CD4-positive, CD25-positive, alpha-beta regulatory T cell (primary cell): ENCODE measurements at regions not wholly inside any gene's neighbourhood (a gene's known extent, or its start where the extent isn't known, plus 50 kb on each side); places are given as distances from the start of the nearest gene placed in this dataset.
"Not testable (repeated sequence)": the region's sequence is repeated elsewhere in the genome, so short reads cannot be mapped to it uniquely, and the experiment has no call there.

ENCODE experiments used
- ATAC-seq, 2 donors: fragments of 150-1000 bp; cut with Tn5 transposase; one replicate each; pipeline ENCODE4 v1.10.0; 2021; ENCODE audit warnings: low read depth in 2 of 2, moderate number of reproducible peaks in 2 of 2, moderate library complexity in 1 of 2
- DNase-seq, 3 donors: peaks; one replicate each; pipeline versions ENCODE4 v3.0.0 to v3.0.0-alpha.2; 2012 to 2022; ENCODE audit warnings: mixed read lengths in 1 of 3
- H3K27ac ChIP-seq: one replicate; pipeline ENCODE4 v1.7.0; 2013; ENCODE audit warnings: mild to moderate bottlenecking, low read length; ENCODE audit not compliant: insufficient read depth, poor library complexity, severe bottlenecking
- H3K27me3 ChIP-seq: one replicate; pipeline ENCODE4 v1.7.0; 2013; ENCODE audit warnings: low read length; ENCODE audit not compliant: control insufficient read depth, insufficient read depth
- H3K36me3 ChIP-seq: one replicate; pipeline ENCODE4 v1.7.0; 2013; ENCODE audit warnings: mild to moderate bottlenecking, low read length, moderate library complexity; ENCODE audit not compliant: control insufficient read depth, insufficient read depth
- H3K4me1 ChIP-seq: 2 replicates; pipeline ENCODE4 v1.7.0; 2013; ENCODE audit warnings: mild to moderate bottlenecking, low read length; ENCODE audit not compliant: insufficient read depth, control insufficient read depth, poor library complexity, severe bottlenecking
- H3K4me3 ChIP-seq: one replicate; pipeline ENCODE4 v1.7.0; 2013; ENCODE audit warnings: low read depth, mild to moderate bottlenecking, low read length, moderate library complexity
- H3K9me3 ChIP-seq, 2 experiments: 1 replicate in 1 of 2; 2 replicates in 1 of 2; pipeline ENCODE4 v1.7.0; 2013; ENCODE audit warnings: low read length in 2 of 2, mild to moderate bottlenecking in 1 of 2, moderate library complexity in 1 of 2; ENCODE audit not compliant: control insufficient read depth in 2 of 2
- H3K27ac Mint-ChIP-seq, 3 donors: one replicate each; pipeline ENCODE4 v1.8.0; 2020 to 2022; ENCODE audit warnings: mild to moderate bottlenecking in 3 of 3, mixed read lengths in 3 of 3, moderate library complexity in 2 of 3
- H3K27me3 Mint-ChIP-seq: one replicate; pipeline ENCODE4 v1.8.0; 2022; ENCODE audit warnings: mild to moderate bottlenecking, mixed read lengths
- H3K36me3 Mint-ChIP-seq: one replicate; pipeline ENCODE4 v1.8.0; 2020; ENCODE audit warnings: mixed read lengths
- H3K4me1 Mint-ChIP-seq, 4 donors: one replicate each; pipeline ENCODE4 v1.8.0; 2020 to 2022; ENCODE audit warnings: mixed read lengths in 4 of 4, mild to moderate bottlenecking in 1 of 4
- H3K4me3 Mint-ChIP-seq, 4 donors: one replicate each; pipeline ENCODE4 v1.8.0; 2020 to 2022; ENCODE audit warnings: mild to moderate bottlenecking in 4 of 4, mixed read lengths in 4 of 4, moderate library complexity in 3 of 4
- H3K9me3 Mint-ChIP-seq, 7 donors: one replicate each; pipeline ENCODE4 v1.8.0; 2020 to 2022; ENCODE audit warnings: mixed read lengths in 7 of 7, mild to moderate bottlenecking in 3 of 7, moderate library complexity in 2 of 7

- H3K4me1 ChIP-seq, H3K9me3 ChIP-seq, H3K4me1 Mint-ChIP-seq, H3K27ac ChIP-seq, H3K27me3 ChIP-seq, H3K4me3 ChIP-seq, H3K36me3 ChIP-seq, H3K9me3 Mint-ChIP-seq, H3K27ac Mint-ChIP-seq, ATAC-seq, H3K27me3 Mint-ChIP-seq, H3K36me3 Mint-ChIP-seq, H3K4me3 Mint-ChIP-seq, DNase-seq: not testable (repeated sequence)
Measured at GRCh38 chr15:21749173-21749572, 128.4 kb downstream of the POTEB start.

GRCh38 chr15:21744245-21744915 is 133.2 kb downstream of the POTEB start:
- peak overlapping the region in 1 of 4 donors; percentile 90 for H3K4me3 Mint-ChIP-seq
- ATAC-seq: peak; percentile 45 to 69
- not testable (repeated sequence) for H3K27me3 Mint-ChIP-seq, H3K9me3 ChIP-seq, H3K36me3 Mint-ChIP-seq, DNase-seq, H3K9me3 Mint-ChIP-seq, H3K27me3 ChIP-seq, H3K4me1 ChIP-seq, H3K4me3 ChIP-seq, H3K4me1 Mint-ChIP-seq, H3K27ac ChIP-seq, H3K36me3 ChIP-seq
- peak overlapping the region in 2 of 3 donors; percentile 26 to 56 for H3K27ac Mint-ChIP-seq

- H3K9me3 Mint-ChIP-seq, H3K27ac Mint-ChIP-seq, H3K4me3 Mint-ChIP-seq, H3K27ac ChIP-seq, H3K27me3 Mint-ChIP-seq, DNase-seq, ATAC-seq, H3K4me1 Mint-ChIP-seq, H3K4me1 ChIP-seq, H3K9me3 ChIP-seq, H3K27me3 ChIP-seq, H3K36me3 Mint-ChIP-seq, H3K4me3 ChIP-seq, H3K36me3 ChIP-seq: not testable (repeated sequence)
Measured at GRCh38 chr15:21742067-21742466, 135.5 kb downstream of the POTEB start.

- H3K9me3 ChIP-seq, H3K27ac Mint-ChIP-seq, DNase-seq, H3K27me3 Mint-ChIP-seq, H3K9me3 Mint-ChIP-seq, H3K4me1 ChIP-seq, H3K4me3 Mint-ChIP-seq, ATAC-seq, H3K4me1 Mint-ChIP-seq, H3K36me3 ChIP-seq, H3K36me3 Mint-ChIP-seq, H3K4me3 ChIP-seq, H3K27ac ChIP-seq, H3K27me3 ChIP-seq: not testable (repeated sequence)
Measured at GRCh38 chr15:21738003-21738402, 139.5 kb downstream of the POTEB start.

- not testable (repeated sequence) for H3K27ac Mint-ChIP-seq, H3K27me3 Mint-ChIP-seq, H3K4me3 Mint-ChIP-seq, H3K27me3 ChIP-seq, H3K36me3 Mint-ChIP-seq, H3K27ac ChIP-seq, H3K4me1 ChIP-seq, H3K4me1 Mint-ChIP-seq, H3K36me3 ChIP-seq, H3K4me3 ChIP-seq, H3K9me3 ChIP-seq, DNase-seq, H3K9me3 Mint-ChIP-seq
- ATAC-seq: peak; percentile 24 to 32
Measured at GRCh38 chr15:21736443-21736842, 141.1 kb downstream of the POTEB start.

- DNase-seq, H3K4me1 Mint-ChIP-seq, H3K27me3 Mint-ChIP-seq, H3K27me3 ChIP-seq, H3K4me3 ChIP-seq, H3K36me3 Mint-ChIP-seq, H3K27ac ChIP-seq, H3K36me3 ChIP-seq, H3K9me3 Mint-ChIP-seq, H3K9me3 ChIP-seq, H3K4me3 Mint-ChIP-seq, H3K27ac Mint-ChIP-seq, H3K4me1 ChIP-seq: not testable (repeated sequence)
- ATAC-seq: peak; percentile 69 to 72
Measured at GRCh38 chr15:21735837-21736236, 141.7 kb downstream of the POTEB start.

- not testable (repeated sequence) for H3K9me3 ChIP-seq, H3K4me1 ChIP-seq, H3K27me3 ChIP-seq, H3K9me3 Mint-ChIP-seq, H3K36me3 ChIP-seq, H3K27ac ChIP-seq, H3K4me1 Mint-ChIP-seq, DNase-seq, H3K27me3 Mint-ChIP-seq, H3K36me3 Mint-ChIP-seq, H3K4me3 ChIP-seq, H3K4me3 Mint-ChIP-seq, H3K27ac Mint-ChIP-seq
- ATAC-seq: peak; percentile 40 to 55
Measured at GRCh38 chr15:21735368-21735767, 142.2 kb downstream of the POTEB start.

- not testable (repeated sequence) for H3K36me3 ChIP-seq, H3K4me1 Mint-ChIP-seq, H3K27me3 ChIP-seq, H3K4me3 ChIP-seq, ATAC-seq, H3K9me3 Mint-ChIP-seq, H3K36me3 Mint-ChIP-seq, H3K4me1 ChIP-seq, H3K4me3 Mint-ChIP-seq, DNase-seq, H3K27ac ChIP-seq, H3K27me3 Mint-ChIP-seq, H3K27ac Mint-ChIP-seq, H3K9me3 ChIP-seq
Measured at GRCh38 chr15:21731496-21731895, 146.0 kb downstream of the POTEB start.
